Astrocyte of the cerebellum (primary cell): ENCODE measurements at regions not wholly inside any gene's neighbourhood (a gene's known extent, or its start where the extent isn't known, plus 50 kb on each side); places are given as distances from the start of the nearest gene placed in this dataset.

Source experiments
- DNase-seq: peaks from one replicate; pipeline ENCODE4 v3.0.0-alpha.2; 2011; ENCODE audit warnings: low read depth
- H3K4me3 ChIP-seq: 2 replicates; pipeline ENCODE4 v1.5.1; 2011; ENCODE audit warnings: mild to moderate bottlenecking, low read depth, low read length, moderate library complexity
- in situ Hi-C: cut with HindIII; loops from 2 replicates; pipeline ENCODE4 v1.10.0; 2017; ENCODE audit warnings: low sequenced_read_pairs
- TF ChIP-seq, protein P1 (sequence below): IDR thresholded peaks from 2 replicates; pipeline ENCODE4 v1.5.1; 2012; ENCODE audit warnings: low read length, low read depth, moderate library complexity, mild to moderate bottlenecking; ENCODE audit errors: missing control alignments

DNA sequence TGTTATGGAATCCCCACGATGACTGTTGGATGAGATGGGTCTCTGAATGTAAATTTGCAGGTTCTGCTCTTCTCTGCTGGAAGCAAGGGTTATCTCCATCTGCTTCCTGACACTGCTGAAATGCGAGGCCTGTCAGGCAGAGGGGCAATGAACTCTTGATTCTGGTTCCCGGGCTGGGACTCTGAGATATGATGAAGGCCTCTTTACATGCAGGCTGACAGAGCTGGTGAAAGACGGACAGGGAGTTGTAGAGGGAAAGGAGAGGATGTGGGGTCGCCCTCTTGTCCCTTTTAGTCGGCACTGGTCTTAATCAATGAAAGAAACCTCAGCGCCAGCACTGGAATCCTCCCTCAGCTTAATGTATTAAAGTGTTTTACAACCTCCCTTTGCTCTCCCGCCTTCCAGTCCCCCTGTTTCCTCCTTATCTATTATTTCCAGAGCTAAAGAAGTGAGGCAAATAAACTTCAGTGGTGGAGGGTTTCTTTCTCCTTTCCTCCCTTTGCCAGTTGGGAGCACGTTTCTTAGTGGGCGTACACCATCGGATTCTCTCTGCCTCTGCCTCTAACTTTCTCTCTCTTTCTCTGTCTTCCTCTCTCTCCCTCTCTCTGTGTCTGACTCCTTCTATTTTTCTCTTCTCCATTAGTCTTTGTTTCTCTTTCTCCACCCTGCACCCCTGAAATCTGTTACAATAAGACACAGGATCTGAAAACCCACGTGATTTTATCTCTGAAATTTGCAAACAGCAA lies 145.6 kb downstream of the BAMBI start:
- in situ Hi-C loops = no loop called here
- DNase-seq = no peak
- TF ChIP-seq, protein P1, sequence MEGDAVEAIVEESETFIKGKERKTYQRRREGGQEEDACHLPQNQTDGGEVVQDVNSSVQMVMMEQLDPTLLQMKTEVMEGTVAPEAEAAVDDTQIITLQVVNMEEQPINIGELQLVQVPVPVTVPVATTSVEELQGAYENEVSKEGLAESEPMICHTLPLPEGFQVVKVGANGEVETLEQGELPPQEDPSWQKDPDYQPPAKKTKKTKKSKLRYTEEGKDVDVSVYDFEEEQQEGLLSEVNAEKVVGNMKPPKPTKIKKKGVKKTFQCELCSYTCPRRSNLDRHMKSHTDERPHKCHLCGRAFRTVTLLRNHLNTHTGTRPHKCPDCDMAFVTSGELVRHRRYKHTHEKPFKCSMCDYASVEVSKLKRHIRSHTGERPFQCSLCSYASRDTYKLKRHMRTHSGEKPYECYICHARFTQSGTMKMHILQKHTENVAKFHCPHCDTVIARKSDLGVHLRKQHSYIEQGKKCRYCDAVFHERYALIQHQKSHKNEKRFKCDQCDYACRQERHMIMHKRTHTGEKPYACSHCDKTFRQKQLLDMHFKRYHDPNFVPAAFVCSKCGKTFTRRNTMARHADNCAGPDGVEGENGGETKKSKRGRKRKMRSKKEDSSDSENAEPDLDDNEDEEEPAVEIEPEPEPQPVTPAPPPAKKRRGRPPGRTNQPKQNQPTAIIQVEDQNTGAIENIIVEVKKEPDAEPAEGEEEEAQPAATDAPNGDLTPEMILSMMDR = no peak
- no peak overlapping the region for H3K4me3 ChIP-seq

DNA sequence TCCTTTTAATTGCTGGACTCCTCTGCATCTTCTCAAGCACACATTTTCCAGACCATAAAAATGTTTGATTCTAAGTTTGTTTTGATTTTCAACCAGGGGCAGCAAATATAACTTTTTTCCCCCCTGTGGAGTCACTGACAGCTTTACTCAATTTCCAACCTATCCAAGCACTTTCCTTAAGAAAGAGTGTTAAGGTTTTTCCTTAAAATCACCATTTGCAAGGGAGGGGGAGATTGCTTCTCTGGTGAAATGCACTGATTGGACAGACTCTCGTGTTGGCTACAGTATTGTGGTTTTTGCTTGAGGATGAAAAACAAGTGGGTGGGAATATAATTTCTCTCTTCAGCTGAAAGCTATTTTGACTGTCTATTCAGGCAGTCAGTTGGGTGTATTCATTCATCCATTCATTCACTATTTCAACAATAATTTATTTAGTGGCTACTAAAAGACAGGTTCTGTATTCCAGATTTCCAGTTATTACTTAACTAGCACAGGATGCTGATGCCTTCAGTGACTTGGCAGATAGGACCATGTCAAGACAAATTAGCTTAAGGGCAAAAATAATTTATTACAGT lies 146.3 kb downstream of the BAMBI start:
- in situ Hi-C loops = no loop called here
- TF ChIP-seq, protein P1 = no peak
- H3K4me3 ChIP-seq = no peak overlapping the region
- no peak for DNase-seq

DNA sequence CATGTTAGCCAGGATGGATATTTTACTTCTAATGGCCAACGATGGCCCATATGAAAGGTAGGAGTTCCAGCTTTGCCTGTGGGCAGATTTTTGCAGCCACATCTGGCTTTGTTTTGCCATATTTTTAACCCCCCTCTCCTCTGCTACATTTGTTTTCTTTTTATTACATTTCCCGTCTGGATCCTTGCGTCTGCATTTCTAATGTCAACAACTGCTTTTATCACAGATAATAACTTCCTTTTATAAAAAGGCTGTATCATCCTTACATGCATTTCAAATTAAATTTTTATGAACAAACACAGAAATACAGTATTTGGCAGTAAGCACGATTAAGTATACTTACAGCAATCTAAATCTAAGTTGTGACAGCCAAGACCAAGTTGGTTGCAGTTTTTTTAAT lies 156.0 kb downstream of the BAMBI start:
- in situ Hi-C loops = no loop called here
- no peak for DNase-seq
- no peak overlapping the region for H3K4me3 ChIP-seq
- TF ChIP-seq, protein P1 = no peak

DNA sequence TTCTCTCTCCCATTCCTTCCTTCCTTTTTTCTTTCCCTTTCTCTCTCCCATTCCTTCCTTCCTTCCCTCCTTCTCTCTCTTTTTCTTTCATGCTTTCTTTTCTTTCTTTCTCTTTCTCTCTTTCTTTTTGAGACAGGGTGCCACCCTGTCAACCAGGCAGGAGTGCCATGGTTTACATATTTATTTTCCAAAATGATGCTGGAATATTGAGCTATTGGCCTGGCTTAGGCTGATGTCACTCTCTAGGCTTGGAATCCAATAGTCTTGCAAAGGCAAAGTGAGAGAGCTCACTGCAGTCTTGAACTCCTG lies 159.1 kb downstream of the BAMBI start:
- in situ Hi-C loops = no loop called here
- DNase-seq = no peak
- no peak overlapping the region for H3K4me3 ChIP-seq
- TF ChIP-seq, protein P1 = no peak

DNA sequence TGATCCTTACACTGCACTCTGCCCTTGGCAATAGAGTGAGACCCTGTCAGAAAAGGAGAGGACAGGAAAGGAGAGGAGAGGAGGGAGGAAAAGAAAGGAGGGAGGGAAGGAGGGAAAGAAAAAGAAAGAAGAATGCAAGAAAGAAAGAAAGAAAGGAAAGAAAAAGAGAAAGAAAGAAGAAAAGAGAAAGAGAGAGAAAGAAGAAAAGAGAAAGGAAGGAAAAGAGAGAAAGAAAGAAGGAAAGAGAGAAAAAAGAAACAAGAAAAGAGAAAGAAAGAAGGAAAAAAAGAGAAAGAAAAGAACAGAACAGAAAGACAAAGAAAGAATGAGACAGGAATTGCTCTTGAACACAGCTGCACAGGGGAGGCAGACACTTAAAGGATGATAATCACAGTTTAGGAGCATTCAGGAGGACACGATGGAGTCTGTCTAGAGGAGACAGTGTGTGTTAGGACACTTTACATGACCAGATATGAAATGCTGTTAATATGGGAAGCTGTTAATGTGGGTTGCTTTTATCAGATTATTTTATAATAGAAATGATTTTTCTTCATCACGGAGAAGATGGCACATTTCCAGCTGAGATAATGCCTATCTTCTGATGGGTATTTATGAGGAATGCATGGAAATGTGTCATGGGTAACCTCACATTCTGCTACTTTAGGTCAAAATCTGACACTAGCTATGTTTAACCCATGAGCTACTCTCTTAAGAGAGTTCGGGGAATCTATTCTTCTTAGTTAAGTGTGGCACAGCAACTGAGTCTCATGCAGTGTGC lies 160.5 kb downstream of the BAMBI start:
- TF ChIP-seq, protein P1 = no peak
- in situ Hi-C loops = no loop called here
- no peak overlapping the region for H3K4me3 ChIP-seq
- no peak for DNase-seq

DNA sequence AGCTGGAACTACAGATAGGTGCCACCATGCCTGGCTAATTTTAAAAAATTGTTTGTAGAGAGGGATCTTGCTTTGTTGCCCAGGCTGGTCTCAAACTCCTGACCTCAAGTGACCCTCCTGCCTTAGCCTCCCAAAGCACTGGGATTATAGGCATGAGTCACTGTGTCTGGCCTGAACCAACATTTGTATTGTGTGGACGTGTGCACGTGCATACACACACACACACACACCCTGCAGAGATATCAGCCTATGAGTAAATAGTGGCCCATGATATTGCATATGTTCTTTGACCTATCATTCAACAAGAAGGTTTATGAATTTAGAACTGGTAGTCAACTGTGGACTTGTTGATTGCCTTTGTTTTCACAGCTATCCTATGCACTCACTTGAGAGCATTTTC lies 161.6 kb downstream of the BAMBI start:
- TF ChIP-seq, protein P1 = no peak
- in situ Hi-C loops = no loop called here
- DNase-seq = no peak
- H3K4me3 ChIP-seq = no peak overlapping the region
